Epithelial cell of prostate (primary cell): ENCODE measurements at regions not wholly inside any gene's neighbourhood (a gene's known extent, or its start where the extent isn't known, plus 50 kb on each side); places are given as distances from the start of the nearest gene placed in this dataset.

Source experiments
- DNase-seq: peaks from one replicate; pipeline ENCODE4 v3.0.0-alpha.2; 2011; ENCODE audit warnings: low read depth, low spot score
- H3K27ac ChIP-seq: fragments of 450-650 bp; 2 replicates; pipeline ENCODE4 v1.5.1; 2017; ENCODE audit warnings: mild to moderate bottlenecking

DNA sequence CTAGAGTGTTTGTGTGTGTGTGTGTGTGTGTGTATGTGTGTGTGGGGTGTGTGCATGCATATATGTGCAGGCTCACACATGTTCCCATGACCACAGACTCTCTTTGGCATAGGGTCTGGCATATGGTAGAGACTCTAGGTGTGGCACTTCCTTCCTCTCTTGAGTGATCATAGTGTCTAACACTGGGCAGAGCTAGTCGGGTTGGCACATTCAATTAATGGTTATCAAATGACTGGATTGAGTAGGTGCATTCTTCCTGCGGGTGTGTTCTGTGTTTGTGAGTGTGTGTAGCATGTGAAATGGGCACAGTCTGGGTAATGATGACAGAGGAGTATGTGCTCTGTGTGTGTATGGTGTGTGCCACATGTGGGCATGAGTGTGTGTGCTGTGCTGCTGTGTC, 106.5 kb downstream of the EFNB1 start:
- H3K27ac ChIP-seq: peak overlapping the region; percentile 83
- DNase-seq: peak; percentile 37

DNA sequence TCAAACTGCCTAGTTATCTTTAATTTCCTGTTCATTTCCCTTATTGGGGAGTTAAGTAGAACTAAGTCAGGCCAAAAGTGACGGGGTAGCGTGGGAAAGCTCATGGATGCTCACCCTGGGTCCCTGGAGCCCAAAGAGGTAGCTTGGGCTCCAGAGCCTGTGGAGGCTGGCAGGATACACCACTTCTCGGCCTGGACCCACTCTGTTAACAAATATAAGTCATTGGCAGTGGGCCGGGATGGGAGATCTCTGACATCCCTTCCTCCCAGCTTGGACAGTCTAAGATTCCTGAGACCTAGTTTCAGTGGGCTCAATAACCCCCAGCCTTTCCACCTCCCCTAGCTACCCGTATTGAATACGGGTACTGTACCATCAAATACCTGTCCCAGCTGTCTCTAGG, 106.1 kb downstream of the EFNB1 start:
- DNase-seq: no peak
- peak overlapping the region; percentile 83 for H3K27ac ChIP-seq

DNA sequence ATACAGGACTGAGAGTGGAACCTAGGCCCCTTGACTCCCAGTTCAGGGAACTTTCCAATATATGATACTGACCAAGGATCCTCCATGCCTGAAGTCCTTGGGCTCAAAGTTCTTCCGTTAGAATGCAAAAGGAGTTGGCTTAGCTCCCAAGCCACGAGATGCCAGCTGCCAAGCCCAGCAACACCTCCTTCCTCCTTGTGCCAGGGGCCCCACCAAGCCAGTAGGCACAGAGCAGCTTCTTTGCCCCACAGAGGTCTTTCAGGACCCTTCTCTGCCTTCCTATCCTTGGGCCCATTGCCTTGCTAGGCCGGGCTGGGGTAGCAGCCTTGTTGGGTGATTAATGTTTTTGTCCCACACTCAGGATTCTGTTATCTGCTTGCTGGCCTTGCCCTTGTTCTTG, 105.6 kb downstream of the EFNB1 start:
- DNase-seq: no peak
- H3K27ac ChIP-seq: peak overlapping the region; percentile 83

DNA sequence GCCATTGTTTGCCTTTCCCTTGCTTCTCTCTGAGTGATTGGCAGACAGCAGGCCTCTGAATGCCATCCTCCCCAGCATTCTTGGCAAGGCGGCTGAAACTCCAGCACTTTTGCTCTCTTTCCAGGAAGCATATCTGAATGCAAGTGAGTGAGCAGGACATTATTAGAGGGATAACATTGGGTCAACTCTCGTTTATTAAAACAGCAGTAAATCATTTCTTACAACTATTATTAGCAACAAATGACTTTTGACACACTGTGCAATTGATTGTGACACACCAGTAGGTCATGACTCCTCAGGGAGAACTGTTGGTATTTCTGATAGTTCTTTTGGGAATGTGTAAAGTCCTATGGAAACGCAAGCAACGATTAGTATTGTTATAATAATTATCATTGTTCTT, 103.8 kb downstream of the EFNB1 start:
- no peak for DNase-seq
- H3K27ac ChIP-seq: no peak overlapping the region

DNA sequence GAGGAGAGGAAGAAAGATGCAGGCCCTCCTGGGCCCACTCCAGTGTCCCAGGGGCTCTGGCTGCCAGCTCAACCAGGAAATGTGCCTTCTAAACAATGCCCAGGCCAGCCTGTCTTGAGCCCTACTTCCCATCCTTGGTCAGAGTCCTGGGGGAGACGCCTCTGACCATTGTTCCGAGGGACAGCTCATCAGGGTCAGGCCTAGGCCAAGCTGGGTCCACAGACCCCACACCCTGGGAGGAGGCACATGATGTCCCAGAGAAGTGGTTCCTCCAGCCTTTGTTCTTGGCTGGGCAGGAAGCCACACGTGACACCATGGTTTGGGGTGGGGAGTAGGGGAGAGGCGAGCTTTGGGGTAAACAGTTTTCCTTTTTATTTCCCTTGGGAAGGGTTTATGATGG, 102.5 kb downstream of the EFNB1 start:
- DNase-seq: no peak
- no peak overlapping the region for H3K27ac ChIP-seq

DNA sequence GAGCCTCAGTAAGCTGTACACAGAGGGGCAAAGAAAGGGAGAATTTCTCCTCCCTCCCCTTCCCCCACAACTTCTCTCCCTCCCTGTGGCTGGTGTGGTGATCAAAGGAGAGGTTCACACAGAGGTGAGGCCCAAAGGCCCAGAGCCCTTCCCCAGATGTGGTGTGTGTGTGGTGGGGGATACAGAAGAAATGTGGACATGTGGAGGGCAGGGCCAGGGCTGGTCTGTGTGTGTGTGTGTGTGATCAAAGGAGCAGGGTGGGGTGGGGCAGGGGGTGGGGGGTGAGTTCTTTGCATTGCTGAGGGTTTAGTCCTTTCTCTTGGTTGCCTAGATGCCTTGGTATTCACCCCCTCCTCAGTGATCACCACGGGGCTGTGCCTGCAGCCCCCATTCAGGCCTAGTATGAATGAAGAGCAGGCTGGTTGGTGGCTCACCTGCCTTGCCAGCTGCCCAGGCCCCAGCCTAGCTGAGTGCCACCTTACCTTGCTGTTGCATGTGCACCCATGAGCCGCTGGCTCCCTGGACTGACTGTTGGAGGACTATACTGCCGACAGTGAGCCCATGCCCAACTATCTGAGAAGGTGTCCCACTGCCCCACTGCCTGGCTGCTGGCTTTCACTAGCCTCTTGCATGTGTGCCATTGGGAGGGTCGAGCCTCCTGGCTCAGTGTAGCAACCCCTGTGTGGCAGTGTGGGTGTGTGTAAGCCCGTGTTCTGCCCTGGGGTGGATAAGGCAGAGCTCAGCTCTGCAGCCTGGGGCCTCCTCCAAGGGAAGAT, 101.9 kb downstream of the EFNB1 start:
- no peak for DNase-seq
- peak overlapping the region; percentile 46 for H3K27ac ChIP-seq

DNA sequence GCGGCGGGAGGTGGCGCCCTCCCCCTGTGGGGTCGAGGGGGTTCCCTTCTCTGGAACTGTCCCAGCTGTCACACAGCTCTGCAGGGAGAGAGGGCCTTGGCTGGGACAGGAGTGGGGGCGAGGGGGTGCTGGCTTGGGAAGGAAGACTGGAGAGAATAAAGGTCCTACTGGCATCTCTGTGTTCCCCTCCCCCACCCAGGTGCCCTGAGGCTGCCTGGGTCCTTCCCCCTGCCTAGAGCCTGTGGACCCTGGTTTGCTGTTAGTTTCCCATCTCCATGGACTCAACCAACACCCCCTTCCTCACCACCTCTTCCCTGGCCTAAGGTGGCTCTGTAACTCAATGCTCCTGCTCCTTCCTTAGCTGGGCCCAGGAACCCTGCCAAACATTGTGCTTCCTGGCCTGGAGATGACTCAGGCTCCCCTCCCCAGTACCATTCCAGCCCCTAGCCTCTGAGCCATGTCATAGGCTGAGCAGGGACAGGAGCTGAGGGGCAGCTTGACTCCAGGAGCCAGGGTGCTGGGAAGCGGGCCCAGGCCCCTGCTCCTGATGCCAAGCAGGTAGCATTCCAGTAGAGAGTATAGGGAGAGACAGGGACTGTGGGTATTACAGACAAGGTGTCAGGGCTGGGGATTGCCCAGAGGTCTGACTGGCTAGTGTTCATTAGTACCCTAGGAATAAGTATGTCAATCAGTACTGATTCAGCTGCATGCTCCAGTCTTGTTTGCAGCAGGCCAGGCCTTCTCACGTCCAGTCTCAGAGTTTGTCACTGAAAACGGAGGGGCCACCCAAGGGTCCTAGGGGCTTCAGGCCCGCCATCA, 100.7 kb downstream of the EFNB1 start:
- DNase-seq: peak; percentile 20
- peak overlapping the region; percentile 46 for H3K27ac ChIP-seq

DNA sequence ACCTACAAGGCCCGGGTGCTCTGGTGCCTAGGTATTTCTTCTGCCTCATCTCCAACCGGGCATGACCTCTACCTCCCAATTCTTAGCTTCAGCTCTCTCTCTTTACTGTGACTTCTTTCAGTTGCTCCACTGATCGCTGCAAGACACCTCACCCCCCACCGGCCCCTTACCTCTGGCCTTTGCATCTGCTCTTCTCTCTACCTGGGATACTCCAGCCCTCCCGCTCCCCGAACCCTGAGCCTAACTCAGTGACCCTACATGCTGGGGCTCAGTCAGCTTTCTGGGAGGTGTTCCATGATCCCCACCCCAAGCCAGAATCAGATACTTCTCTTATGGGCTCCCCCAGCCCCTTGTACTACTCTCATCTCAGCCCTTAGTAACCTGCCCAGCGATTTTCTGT, 99.6 kb downstream of the EFNB1 start:
- H3K27ac ChIP-seq: no peak overlapping the region
- no peak for DNase-seq

DNA sequence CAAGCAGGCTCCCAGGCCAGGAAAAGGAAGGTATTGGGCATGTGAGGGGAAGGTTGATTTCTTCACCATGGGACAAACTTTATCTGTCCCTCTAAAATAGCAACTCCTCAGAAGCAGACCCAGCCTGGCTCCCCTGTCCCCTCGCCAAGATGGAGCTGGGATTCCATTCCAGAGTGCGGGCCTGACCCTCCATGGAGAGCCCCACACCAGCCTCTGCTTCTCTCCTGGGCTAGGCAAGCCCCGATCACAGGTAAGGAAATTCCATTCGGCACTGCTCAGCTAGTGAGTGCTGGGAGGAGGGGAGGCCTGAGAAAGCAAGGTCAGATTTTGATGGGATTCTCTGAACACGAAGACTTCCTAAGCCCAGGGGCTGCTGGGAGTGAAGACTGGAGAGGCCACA, 98.4 kb downstream of the EFNB1 start:
- no peak overlapping the region for H3K27ac ChIP-seq
- no peak for DNase-seq

DNA sequence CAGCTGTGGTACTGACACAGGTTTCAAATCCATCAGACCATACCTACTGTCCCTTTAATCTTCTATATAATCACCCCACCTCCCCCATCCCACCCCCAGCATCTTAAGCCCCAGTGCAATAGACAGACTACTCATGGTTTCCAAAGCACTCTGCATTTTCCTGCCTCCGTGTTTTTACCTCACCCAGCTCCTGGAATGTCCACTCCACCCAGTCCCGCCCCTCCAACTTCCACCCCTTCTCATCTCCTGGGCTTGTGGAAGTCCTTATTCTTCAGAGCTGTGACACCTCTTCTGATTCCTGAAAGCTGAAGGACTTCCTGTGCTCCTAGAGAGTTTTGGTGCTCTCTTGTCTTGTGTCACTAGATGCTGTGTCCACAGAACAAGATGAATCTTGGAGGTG, 94.3 kb downstream of the EFNB1 start:
- DNase-seq: no peak

DNA sequence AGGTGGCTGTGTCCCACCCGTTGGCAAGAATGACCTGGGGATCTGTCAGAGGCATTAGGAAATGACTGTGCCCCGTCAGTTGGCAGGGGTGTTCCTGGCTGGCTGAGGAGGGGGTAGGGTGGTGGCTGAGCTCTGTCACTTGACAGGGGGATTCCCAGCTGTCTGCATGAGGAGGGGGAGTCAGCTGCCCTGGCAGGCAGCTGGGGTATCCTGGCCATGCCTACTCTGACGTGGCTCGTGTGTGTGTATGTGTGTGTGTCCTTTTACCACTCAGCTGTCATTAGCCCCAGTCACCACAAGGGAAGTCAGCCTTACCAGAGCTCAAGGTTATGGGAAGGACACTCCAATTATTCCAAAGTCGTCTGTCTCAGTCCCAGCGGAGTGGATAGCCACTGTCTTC, 93.2 kb downstream of the EFNB1 start:
- no peak for DNase-seq
- H3K27ac ChIP-seq: no peak overlapping the region

More for the DNA sequence above, 94.3 kb downstream of the EFNB1 start:
- H3K27ac ChIP-seq: no peak overlapping the region

DNA sequence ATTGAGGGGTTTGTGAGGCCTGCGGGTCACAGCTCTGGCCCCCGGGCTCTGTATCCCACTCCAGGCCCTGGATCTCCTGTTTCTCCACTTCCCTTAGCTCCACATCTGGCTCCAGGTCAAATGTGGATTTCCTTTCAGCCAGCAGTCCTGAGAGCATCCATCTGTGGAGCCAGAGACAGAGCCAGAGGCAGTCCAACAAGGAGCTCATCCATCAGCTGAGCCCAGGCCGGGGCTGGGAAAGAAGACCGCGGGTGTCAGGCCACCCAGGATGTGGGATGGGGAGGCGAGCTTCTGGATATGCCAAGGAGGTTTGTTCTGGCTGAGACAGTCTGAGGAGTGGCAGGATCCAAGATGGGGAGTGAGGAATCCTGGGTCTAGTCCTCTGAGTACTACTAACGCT, 91.7 kb downstream of the EFNB1 start:
- H3K27ac ChIP-seq: no peak overlapping the region
- no peak for DNase-seq

DNA sequence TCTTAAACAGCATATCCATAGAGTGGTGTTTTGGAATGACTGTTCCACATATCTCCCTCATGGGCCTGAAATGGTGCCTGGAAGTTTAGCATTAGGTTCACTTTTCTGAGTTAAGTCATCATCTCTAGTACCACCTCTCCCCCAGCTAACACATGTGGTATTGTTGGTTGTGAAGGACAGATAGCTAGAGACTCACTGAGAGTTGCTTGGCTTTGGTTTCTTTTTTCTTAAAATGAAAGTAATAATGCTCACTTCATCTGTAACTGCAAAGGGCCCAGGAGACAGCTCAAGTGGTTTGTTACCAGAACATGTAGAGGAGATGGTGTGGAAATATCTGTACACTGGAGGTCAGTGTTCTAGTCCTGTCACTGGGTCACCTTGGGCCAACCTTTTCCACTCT, 90.9 kb downstream of the EFNB1 start:
- H3K27ac ChIP-seq: no peak overlapping the region

DNA sequence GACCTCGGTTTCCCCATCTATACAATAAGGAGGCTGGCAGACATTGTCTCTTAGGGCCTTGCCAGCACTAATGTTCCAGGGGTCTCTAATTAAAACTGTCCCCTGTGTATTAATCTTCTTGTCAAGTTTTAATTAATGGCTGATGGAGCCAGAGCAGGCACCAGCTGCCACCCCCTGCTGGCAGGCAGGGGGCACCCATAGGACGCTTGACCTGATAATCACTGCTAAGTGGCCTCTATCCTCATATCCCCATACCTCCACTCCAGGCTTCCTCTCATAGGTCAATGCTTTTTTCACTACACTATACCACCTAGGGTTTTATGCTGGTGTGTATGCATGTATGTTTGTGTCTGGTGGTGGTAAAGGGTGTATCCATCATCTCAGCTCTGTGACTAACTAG, 89.4 kb downstream of the EFNB1 start:
- no peak for DNase-seq
- H3K27ac ChIP-seq: no peak overlapping the region

More for the DNA sequence above, 90.9 kb downstream of the EFNB1 start:
- DNase-seq: no peak

DNA sequence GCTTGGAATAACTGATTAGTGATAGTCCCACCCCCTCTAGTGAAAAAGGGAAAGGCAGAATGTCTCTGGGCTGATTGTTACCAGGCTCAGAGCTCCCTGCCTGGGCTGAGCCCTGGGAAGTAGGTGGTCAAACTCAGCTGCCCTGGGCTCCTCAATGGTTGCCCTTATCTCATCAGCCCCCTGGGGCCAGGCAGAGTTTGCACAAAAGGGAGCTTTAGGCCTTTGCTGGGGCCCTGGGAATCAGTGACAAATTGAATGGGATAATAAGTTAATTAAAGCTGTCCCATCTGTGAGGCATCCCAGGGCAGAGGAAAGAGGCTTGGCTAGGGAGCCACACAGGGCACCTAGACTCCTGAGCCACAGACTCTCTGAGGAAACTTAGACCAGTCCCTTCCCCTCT, 89.0 kb downstream of the EFNB1 start:
- DNase-seq: no peak
- no peak overlapping the region for H3K27ac ChIP-seq

DNA sequence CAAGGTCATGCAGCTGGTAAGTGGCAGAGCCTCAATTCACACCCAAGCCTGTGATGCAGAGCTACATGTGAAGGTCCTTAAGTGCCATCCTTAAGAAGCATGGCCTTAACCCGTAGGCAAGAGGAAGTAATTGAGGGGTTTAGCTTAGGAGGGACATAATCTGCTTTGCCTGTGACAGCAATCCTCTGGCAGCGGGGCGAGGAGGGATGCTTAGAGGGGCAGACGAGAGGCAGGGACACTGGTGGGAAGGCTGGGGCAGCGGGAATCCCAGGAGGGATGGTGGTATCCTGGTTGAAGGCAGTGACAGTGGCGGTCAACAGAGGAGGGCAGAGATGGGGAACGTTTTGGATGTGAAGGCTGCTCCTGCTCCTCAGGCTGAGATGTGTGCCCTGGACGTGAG, 88.1 kb downstream of the EFNB1 start:
- H3K27ac ChIP-seq: no peak overlapping the region
- DNase-seq: no peak

DNA sequence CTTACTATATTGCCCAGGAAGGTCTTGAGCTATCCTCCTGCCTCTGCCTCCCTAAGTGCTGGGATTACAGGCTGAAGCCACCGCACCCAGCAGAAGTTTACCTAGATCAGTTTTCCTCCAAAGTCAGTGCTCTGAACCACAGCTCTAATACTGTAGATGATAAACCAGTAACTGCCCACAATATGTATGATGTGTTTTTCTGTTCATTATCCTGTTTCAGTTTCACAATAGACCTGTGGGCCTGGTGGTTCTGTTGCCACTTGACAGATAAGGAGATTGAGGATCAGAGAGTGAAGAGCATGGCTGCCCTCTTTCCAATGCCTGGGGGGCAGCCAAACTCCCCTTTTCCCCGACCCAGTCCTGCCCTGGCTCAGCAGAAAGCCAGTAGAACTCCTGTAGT, 87.0 kb downstream of the EFNB1 start:
- no peak for DNase-seq
- no peak overlapping the region for H3K27ac ChIP-seq

DNA sequence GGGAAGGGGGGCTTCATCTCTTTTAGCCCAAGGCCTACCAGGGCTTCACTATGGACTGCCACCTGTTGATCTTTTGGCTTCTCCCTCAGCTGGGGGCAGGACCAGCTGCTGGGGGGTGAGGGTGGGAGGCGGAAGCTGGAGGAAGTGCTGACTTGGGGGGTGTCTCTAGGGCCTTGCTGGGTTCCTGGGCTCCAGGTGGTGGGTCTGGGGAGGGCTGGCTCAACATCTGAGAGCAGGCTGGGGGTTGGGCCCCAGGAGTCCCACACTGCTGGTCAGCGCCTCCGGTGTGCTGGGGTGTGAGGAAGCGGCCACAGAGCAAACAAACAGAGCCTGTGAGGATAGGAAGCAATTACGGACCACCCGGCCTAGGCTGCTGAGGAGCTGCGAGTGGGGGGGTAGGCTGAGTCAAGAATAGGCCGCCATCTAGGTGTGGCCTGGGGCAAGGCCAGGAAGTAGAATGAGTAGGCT, 85.7 kb downstream of the EFNB1 start:
- no peak for DNase-seq

DNA sequence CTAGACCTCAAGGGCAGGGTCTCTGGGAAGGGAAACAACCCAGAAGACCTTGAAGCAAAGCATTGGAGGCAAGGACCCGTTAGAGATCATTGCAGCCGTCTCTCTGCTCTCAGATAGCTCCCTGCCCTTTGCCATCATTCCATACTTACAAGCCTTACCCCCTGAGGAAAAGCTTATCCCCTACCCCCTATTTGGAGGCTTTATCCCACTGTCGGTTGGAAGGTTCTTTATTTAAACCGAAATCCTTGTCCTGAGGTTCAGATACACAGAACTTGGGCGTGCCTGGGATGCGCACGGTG, 84.4 kb downstream of the EFNB1 start:
- no peak overlapping the region for H3K27ac ChIP-seq
- DNase-seq: no peak

More for the DNA sequence above, 85.7 kb downstream of the EFNB1 start:
- no peak overlapping the region for H3K27ac ChIP-seq

DNA sequence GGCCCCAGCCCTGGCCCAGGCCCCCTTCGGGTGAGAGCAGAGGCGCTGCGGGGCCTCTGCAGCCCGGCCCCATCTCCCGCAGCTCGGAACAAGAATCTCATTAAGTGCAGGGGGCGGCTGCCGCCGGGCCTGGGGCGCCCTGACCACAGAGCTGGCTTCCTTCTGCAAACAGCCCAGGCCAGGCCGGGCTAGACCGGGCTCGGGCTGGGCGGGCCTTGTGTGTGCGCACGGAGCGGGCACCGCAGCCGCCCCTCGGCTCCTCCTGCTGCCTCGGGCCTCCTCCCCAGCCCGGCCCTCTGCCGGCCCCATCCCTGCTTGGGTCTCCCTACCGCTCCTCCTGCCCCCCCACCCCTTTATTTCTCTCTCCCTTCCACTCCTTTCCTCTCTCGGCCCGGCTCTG, 83.3 kb downstream of the EFNB1 start:
- no peak overlapping the region for H3K27ac ChIP-seq
- no peak for DNase-seq

DNA sequence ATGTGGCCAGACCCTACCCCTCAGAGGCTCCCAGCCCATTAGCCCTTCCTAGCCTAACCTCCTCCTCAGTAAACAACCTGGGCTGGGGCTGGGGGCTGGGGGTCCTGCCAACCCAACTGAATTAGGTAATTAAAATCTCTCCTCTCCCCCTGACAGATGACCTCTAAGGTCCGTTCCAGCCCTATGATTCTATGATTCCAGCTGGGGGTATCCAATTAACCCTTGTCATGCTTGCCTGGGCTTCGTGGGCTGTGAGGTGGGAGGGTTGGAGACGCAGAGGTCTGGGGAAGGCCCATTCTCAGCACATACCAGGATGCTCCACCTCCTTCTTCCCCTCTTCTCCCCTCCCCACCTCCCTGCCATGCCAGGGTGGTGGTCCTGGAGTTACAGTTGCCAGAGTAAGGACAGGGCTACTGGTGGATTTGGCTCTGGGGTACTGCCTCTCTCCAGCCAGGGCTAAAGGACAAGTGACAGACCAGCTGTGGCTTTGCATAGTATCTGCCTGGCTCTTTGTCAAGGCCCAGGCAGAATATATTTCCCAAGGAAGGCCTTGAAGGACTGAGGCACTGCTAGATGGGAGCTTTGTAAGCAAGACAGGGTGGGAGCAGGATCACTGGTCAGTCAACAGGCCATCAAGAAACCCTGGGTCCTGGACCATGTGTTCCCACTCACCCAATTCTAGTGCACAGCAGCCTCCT, 82.1 kb downstream of the EFNB1 start:
- DNase-seq: no peak
- no peak overlapping the region for H3K27ac ChIP-seq
